OCI-LY7 (cell line): ENCODE measurements at regions not wholly inside any gene's neighbourhood (a gene's known extent, or its start where the extent isn't known, plus 50 kb on each side); places are given as distances from the start of the nearest gene placed in this dataset.

Source experiments
- CTCF ChIP-seq: fragments of 200-600 bp; sonication (generic); conservative IDR thresholded peaks from 2 replicates; pipeline ENCODE4 v1.5.1; 2014; ENCODE audit warnings: mild to moderate bottlenecking, antibody characterized with exemption, low read length, moderate library complexity, mixed read lengths
- EZH2phosphoT487 ChIP-seq: fragments of 200-600 bp; sonication (generic); IDR thresholded peaks from 2 replicates; pipeline ENCODE4 v1.6.1; 2018; ENCODE audit warnings: low read depth, borderline replicate concordance, mild to moderate bottlenecking, mixed run types, antibody characterized with exemption, low read length, moderate library complexity, mixed read lengths

GRCh38 chr6:148674306-148674705, 72.5 kb upstream of the UST start:
- TF ChIP-seq CTCF (no peak), EZH2phosphoT487 (no peak)
